A673 (cell line): ENCODE measurements at regions not wholly inside any gene's neighbourhood (a gene's known extent, or its start where the extent isn't known, plus 50 kb on each side); places are given as distances from the start of the nearest gene placed in this dataset.
"Not testable (repeated sequence)": the region's sequence is repeated elsewhere in the genome, so short reads cannot be mapped to it uniquely, and the experiment has no call there.

Experiments
- BruUV-seq: library from RNA; stranded (reverse); fragments of 400-500 nt; replicated peaks from 2 replicates; lab custom pipeline; 2021; lab: Mats Ljungman, UMichigan
- CTCF ChIA-PET: fragments of 300-600 bp; sonication (Branson Sonifier 250); formaldehyde crosslinking; loops from one replicate; lab custom pipeline; 2022; ENCODE audit warnings: antibody characterized with exemption; lab: Charles Lee
- POLR2A ChIA-PET: fragments of 300-600 bp; sonication (Branson Sonifier 250); formaldehyde crosslinking; loops from one replicate; lab custom pipeline; 2022; ENCODE audit warnings: antibody characterized with exemption; ENCODE audit not compliant: low non-redundant PET; lab: Charles Lee
- DNase-seq: peaks from one replicate; pipeline ENCODE4 v3.0.0-alpha.2; 2015; ENCODE audit warnings: low spot score
- H3K27ac ChIP-seq: fragments of 200-600 bp; sonication (generic); 2 replicates; pipeline ENCODE4 v1.5.1; 2016; ENCODE audit warnings: mixed run types, low read depth, mild to moderate bottlenecking, mixed read lengths, antibody characterized with exemption, low read length; ENCODE audit not compliant: poor library complexity, severe bottlenecking
- H3K27me3 ChIP-seq: fragments of 200-600 bp; sonication (generic); replicated peaks from 2 replicates; pipeline ENCODE4 v1.6.1; 2017; ENCODE audit warnings: mixed run types, low read depth, mild to moderate bottlenecking, mixed read lengths, antibody characterized with exemption, low read length; ENCODE audit not compliant: insufficient read depth, poor library complexity
- H3K36me3 ChIP-seq: fragments of 200-600 bp; sonication (generic); 2 replicates; pipeline ENCODE4 v1.6.1; 2016; ENCODE audit warnings: mixed run types, mild to moderate bottlenecking, mixed read lengths, antibody characterized with exemption, low read length; ENCODE audit not compliant: insufficient read depth, poor library complexity, severe bottlenecking
- H3K4me1 ChIP-seq: fragments of 200-600 bp; sonication (generic); 2 replicates; pipeline ENCODE4 v1.6.1; 2017; ENCODE audit warnings: mixed run types, mild to moderate bottlenecking, mixed read lengths, antibody characterized with exemption, low read length; ENCODE audit not compliant: insufficient read depth, poor library complexity, severe bottlenecking
- H3K4me3 ChIP-seq: fragments of 200-600 bp; sonication (generic); 2 replicates; pipeline ENCODE4 v1.5.1; 2016; ENCODE audit warnings: low read depth, mixed run types, mild to moderate bottlenecking, mixed read lengths, low read length; ENCODE audit not compliant: poor library complexity, severe bottlenecking
- H3K9me3 ChIP-seq: fragments of 200-600 bp; sonication (generic); 2 replicates; pipeline ENCODE4 v1.6.1; 2016; ENCODE audit warnings: mixed run types, low read depth, mild to moderate bottlenecking, mixed read lengths, antibody characterized with exemption, low read length; ENCODE audit not compliant: poor library complexity, severe bottlenecking
- CTCF ChIP-seq: fragments of 300-800, 200-600 bp; sonication (generic); conservative IDR thresholded peaks from 2 replicates; pipeline ENCODE4 v1.5.1; 2017; ENCODE audit warnings: low read depth, mild to moderate bottlenecking, antibody characterized with exemption, low read length, moderate library complexity, mixed read lengths
- EZH2 ChIP-seq: fragments of 200-600 bp; sonication (generic); IDR thresholded peaks from 2 replicates; pipeline ENCODE4 v1.6.1; 2017; ENCODE audit warnings: borderline replicate concordance, low read depth, mild to moderate bottlenecking, mixed read lengths, antibody characterized with exemption, low read length; ENCODE audit not compliant: poor library complexity, severe bottlenecking
- intact Hi-C: fragments of 100-400 bp; cut with micrococcal nuclease; formaldehyde crosslinking; loops from one replicate; pipeline ENCODE4 v1.10.0; 2022; ENCODE audit not compliant: unreplicated experiment

GRCh38 chr16:73399997-73400396 is 352.1 kb upstream of the ZFHX3 start:
- no TSS peak for BruUV-seq
- DNase-seq: no peak
- no peaks in the 10 kb centered on the region for H3K36me3 ChIP-seq
- H3K4me3 ChIP-seq: no peak overlapping the region
- ChIA-PET POLR2A (no interaction called here), CTCF (no interaction called here)
- no peaks in the 10 kb centered on the region for H3K9me3 ChIP-seq
- intact Hi-C loops: no loop called here
- no peak overlapping the region for H3K27ac ChIP-seq
- H3K4me1 ChIP-seq: no peaks in the 10 kb centered on the region
- TF ChIP-seq EZH2 (no peak), CTCF (no peak)
- peaks cover 10% of the 10 kb centered on the region for H3K27me3 ChIP-seq

GRCh38 chr16:73399486-73399885 is 351.6 kb upstream of the ZFHX3 start:
- CTCF ChIA-PET: no interaction called here
- H3K4me1 ChIP-seq: no peaks in the 10 kb centered on the region
- no peaks in the 10 kb centered on the region for H3K9me3 ChIP-seq
- H3K36me3 ChIP-seq: no peaks in the 10 kb centered on the region
- BruUV-seq: no TSS peak
- POLR2A ChIA-PET: no interaction called here
- intact Hi-C loops: no loop called here
- no peak overlapping the region for H3K4me3 ChIP-seq
- H3K27me3 ChIP-seq: peaks cover 8% of the 10 kb centered on the region
- DNase-seq: no peak
- TF ChIP-seq CTCF (no peak), EZH2 (no peak)
- H3K27ac ChIP-seq: no peak overlapping the region

- intact Hi-C loops, BruUV-seq, H3K27ac ChIP-seq: not testable (repeated sequence)
Observed at GRCh38 chr16:73398604-73399003, 350.7 kb upstream of the ZFHX3 start.

GRCh38 chr16:73396556-73396955 is 348.6 kb upstream of the ZFHX3 start:
- H3K27ac ChIP-seq: no peak overlapping the region
- CTCF ChIA-PET: no interaction called here
- H3K36me3 ChIP-seq: no peaks in the 10 kb centered on the region
- intact Hi-C loops: no loop called here
- no peak overlapping the region for H3K4me3 ChIP-seq
- TF ChIP-seq CTCF (no peak), EZH2 (no peak)
- no peak for DNase-seq
- no peaks in the 10 kb centered on the region for H3K27me3 ChIP-seq
- BruUV-seq: no TSS peak
- H3K9me3 ChIP-seq: no peaks in the 10 kb centered on the region
- no peaks in the 10 kb centered on the region for H3K4me1 ChIP-seq
- POLR2A ChIA-PET: no interaction called here

More at GRCh38 chr16:73398604-73399003, 350.7 kb upstream of the ZFHX3 start:
- DNase-seq, H3K9me3 ChIP-seq, H3K4me1 ChIP-seq, CTCF ChIA-PET, POLR2A ChIA-PET, H3K27me3 ChIP-seq, H3K4me3 ChIP-seq, H3K36me3 ChIP-seq: not testable (repeated sequence)
